ENCODE measurements at regions not wholly inside any gene's neighbourhood (a gene's known extent, or its start where the extent isn't known, plus 50 kb on each side); places are given as distances from the start of the nearest gene placed in this dataset.

GRCh38 chr20:10921491-10922010 is 247.8 kb upstream of the JAG1 start:
- DNase-seq (ENCODE audit: low read depth in 2 of 2) = no peak

GRCh38 chr20:10922506-10922905 is 248.7 kb upstream of the JAG1 start:
- no peak for DNase-seq (ENCODE audit: low read depth in 2 of 2)

GRCh38 chr20:10922941-10923340 is 249.1 kb upstream of the JAG1 start:
- no peak for DNase-seq (ENCODE audit: low read depth in 2 of 2)

GRCh38 chr20:10924644-10925201 is 250.9 kb upstream of the JAG1 start:
- no peak for DNase-seq (ENCODE audit: low read depth in 2 of 2)

- DNase-seq (ENCODE audit: low read depth in 2 of 2) = no peak
Observed at GRCh38 chr20:10925767-10926166, 252.0 kb upstream of the JAG1 start.

GRCh38 chr20:10927011-10927583 is 253.3 kb upstream of the JAG1 start:
- DNase-seq (ENCODE audit: low read depth in 2 of 2) = no peak

- DNase-seq (ENCODE audit: low read depth in 2 of 2) = no peak
Observed at GRCh38 chr20:10927936-10928840, 254.4 kb upstream of the JAG1 start.

GRCh38 chr20:10928841-10929421 is 255.1 kb upstream of the JAG1 start:
- DNase-seq (ENCODE audit: low read depth in 2 of 2) = no peak

GRCh38 chr20:10935658-10936402 is 262.0 kb upstream of the JAG1 start:
- no peak for DNase-seq (ENCODE audit: low read depth in 2 of 2)

- no peak for DNase-seq (ENCODE audit: low read depth in 2 of 2)
Observed at GRCh38 chr20:10936786-10937185, 263.0 kb upstream of the JAG1 start.

GRCh38 chr20:10939331-10939941 is 265.6 kb upstream of the JAG1 start:
- DNase-seq (ENCODE audit: low read depth in 2 of 2) = no peak

GRCh38 chr20:10940941-10941340 is 267.1 kb upstream of the JAG1 start:
- DNase-seq (ENCODE audit: low read depth in 2 of 2) = no peak

GRCh38 chr20:10943686-10944265 is 270.0 kb upstream of the JAG1 start:
- DNase-seq (ENCODE audit: low read depth in 2 of 2) = no peak

GRCh38 chr20:10946124-10946880 is 272.5 kb upstream of the JAG1 start:
- DNase-seq (ENCODE audit: low read depth in 2 of 2) = no peak

GRCh38 chr20:10947726-10948125 is 273.9 kb upstream of the JAG1 start:
- DNase-seq (ENCODE audit: low read depth in 2 of 2) = no peak

GRCh38 chr20:10949930-10950783 is 276.4 kb upstream of the JAG1 start:
- no peak for DNase-seq (ENCODE audit: low read depth in 2 of 2)

- DNase-seq (ENCODE audit: low read depth in 2 of 2) = no peak
Observed at GRCh38 chr20:10951216-10951615, 277.4 kb upstream of the JAG1 start.

- DNase-seq (ENCODE audit: low read depth in 2 of 2) = no peak
Observed at GRCh38 chr20:10951904-10952303, 278.1 kb upstream of the JAG1 start.

GRCh38 chr20:10953437-10953836 is 279.6 kb upstream of the JAG1 start:
- DNase-seq (ENCODE audit: low read depth in 2 of 2) = no peak
